Breast epithelium (tissue), 4 donors: ENCODE measurements at regions not wholly inside any gene's neighbourhood (a gene's known extent, or its start where the extent isn't known, plus 50 kb on each side); places are given as distances from the start of the nearest gene placed in this dataset.

Experiments used
- DNase-seq, 2 donors: peaks; one replicate each; pipeline ENCODE4 v3.0.0-alpha.2; 2019; ENCODE audit warnings: low spot score in 2 of 2
- H3K27ac ChIP-seq, 2 donors: fragments of 200-600 bp; sonication (generic) in 1 of 2; one replicate each; pipeline ENCODE4 v1.5.1; 2016 to 2019; ENCODE audit warnings: mild to moderate bottlenecking in 1 of 2
- H3K27me3 ChIP-seq, 2 donors: fragments of 200-600 bp; sonication (generic) in 1 of 2; one replicate each; pipeline versions ENCODE4 v1.5.1 to v1.6.0; 2017 to 2019; ENCODE audit warnings: control low read depth in 1 of 2, mild to moderate bottlenecking in 1 of 2
- H3K36me3 ChIP-seq: fragments of 200-600 bp; one replicate; pipeline ENCODE4 v1.5.1; 2019
- H3K4me1 ChIP-seq, 2 donors: fragments of 200-600 bp; sonication (generic); one replicate each; pipeline ENCODE4 v1.5.1; 2016 to 2019; ENCODE audit warnings: control low read depth in 1 of 2
- H3K4me3 ChIP-seq, 3 donors: fragments of 200-600 bp; sonication (generic); 1 replicate in 2 of 3; 2 replicates in 1 of 3; pipeline ENCODE4 v1.5.1; 2016 to 2019; ENCODE audit warnings: mild to moderate bottlenecking in 3 of 3, moderate library complexity in 2 of 3
- H3K9me3 ChIP-seq, 2 donors: fragments of 200-600 bp; sonication (generic) in 1 of 2; one replicate each; pipeline ENCODE4 v1.5.1; 2016 to 2019; ENCODE audit warnings: control low read depth in 1 of 2
- CTCF ChIP-seq, 3 donors: fragments of 450-650 bp; IDR thresholded peaks; one replicate each; pipeline ENCODE4 v1.5.1; 2016 to 2017; ENCODE audit warnings: antibody characterized with exemption in 3 of 3, mild to moderate bottlenecking in 3 of 3, moderate library complexity in 3 of 3
- POLR2A ChIP-seq: fragments of 450-650 bp; IDR thresholded peaks from one replicate; pipeline ENCODE4 v1.6.1; 2016; ENCODE audit warnings: antibody characterized with exemption, mild to moderate bottlenecking, moderate library complexity
- POLR2AphosphoS5 ChIP-seq, 3 donors: sonication (generic); formaldehyde crosslinking; IDR thresholded peaks; one replicate each; pipeline ENCODE4 v1.6.1; 2017; ENCODE audit warnings: antibody characterized with exemption in 3 of 3
- intact Hi-C: fragments of 100-400 bp; cut with DNase I; formaldehyde crosslinking; loops from one replicate; pipeline ENCODE4 v1.15.1; 2023; ENCODE audit warnings: low total_unique reads

GRCh38 chr3:18675197-18675596, 250.1 kb upstream of the SATB1 start:
- Histone ChIP-seq H3K27me3 (no peaks in the 10 kb centered on the region), H3K36me3 (no peaks in the 10 kb centered on the region), H3K27ac (no peak overlapping the region), H3K9me3 (no peaks in the 10 kb centered on the region), H3K4me1 (no peaks in the 10 kb centered on the region), H3K4me3 (no peak overlapping the region)
- intact Hi-C loops: no loop called here
- no peak for DNase-seq
- no peak for TF ChIP-seq CTCF (IDR thresholded peaks at IDR 0.05)
- TF ChIP-seq POLR2AphosphoS5 (IDR thresholded peaks at IDR 0.05): no peak
- TF ChIP-seq POLR2A: no peak

GRCh38 chr3:18672561-18672960, 247.4 kb upstream of the SATB1 start:
- Histone ChIP-seq H3K27me3 (no peaks in the 10 kb centered on the region), H3K27ac (no peak overlapping the region), H3K4me1 (no peaks in the 10 kb centered on the region), H3K4me3 (no peak overlapping the region), H3K36me3 (no peaks in the 10 kb centered on the region), H3K9me3 (no peaks in the 10 kb centered on the region)
- no peak for DNase-seq
- intact Hi-C loops: no loop called here
- TF ChIP-seq CTCF (IDR thresholded peaks at IDR 0.05) (no peak), POLR2AphosphoS5 (IDR thresholded peaks at IDR 0.05) (no peak), POLR2A (no peak)

- H3K36me3 ChIP-seq: no peaks in the 10 kb centered on the region
- no peak overlapping the region for H3K27ac ChIP-seq
- H3K27me3 ChIP-seq: no peaks in the 10 kb centered on the region
- no peak overlapping the region for H3K4me3 ChIP-seq
- DNase-seq: no peak
- no peak for TF ChIP-seq POLR2AphosphoS5 (IDR thresholded peaks at IDR 0.05)
- no peak for TF ChIP-seq POLR2A
- no peak for TF ChIP-seq CTCF (IDR thresholded peaks at IDR 0.05)
- H3K9me3 ChIP-seq: no peaks in the 10 kb centered on the region
- no peaks in the 10 kb centered on the region for H3K4me1 ChIP-seq
- intact Hi-C loops: no loop called here
Measured at GRCh38 chr3:18670759-18671158, 245.6 kb upstream of the SATB1 start.

- H3K36me3 ChIP-seq: no peaks in the 10 kb centered on the region
- no peaks in the 10 kb centered on the region for H3K27me3 ChIP-seq
- intact Hi-C loops: no loop called here
- H3K9me3 ChIP-seq: no peaks in the 10 kb centered on the region
- DNase-seq: no peak
- H3K27ac ChIP-seq: no peak overlapping the region
- TF ChIP-seq POLR2AphosphoS5 (IDR thresholded peaks at IDR 0.05): no peak
- no peak for TF ChIP-seq CTCF (IDR thresholded peaks at IDR 0.05)
- TF ChIP-seq POLR2A: no peak
- no peak overlapping the region for H3K4me3 ChIP-seq
- no peaks in the 10 kb centered on the region for H3K4me1 ChIP-seq
Measured at GRCh38 chr3:18669374-18669773, 244.2 kb upstream of the SATB1 start.

GRCh38 chr3:18667552-18667951, 242.4 kb upstream of the SATB1 start:
- Histone ChIP-seq H3K4me1 (no peaks in the 10 kb centered on the region), H3K27ac (no peak overlapping the region), H3K9me3 (no peaks in the 10 kb centered on the region), H3K27me3 (no peaks in the 10 kb centered on the region), H3K36me3 (no peaks in the 10 kb centered on the region), H3K4me3 (no peak overlapping the region)
- no peak for TF ChIP-seq POLR2A
- TF ChIP-seq CTCF (IDR thresholded peaks at IDR 0.05): no peak
- TF ChIP-seq POLR2AphosphoS5 (IDR thresholded peaks at IDR 0.05): no peak
- intact Hi-C loops: no loop called here
- DNase-seq: no peak
